Lung microvascular endothelial cell (primary cell): ENCODE measurements at regions not wholly inside any gene's neighbourhood (a gene's known extent, or its start where the extent isn't known, plus 50 kb on each side); places are given as distances from the start of the nearest gene placed in this dataset.

ENCODE experiments used
- DNase-seq, 2 donors: peaks; one replicate each; pipeline versions ENCODE4 v3.0.0 to v3.0.0-alpha.2; 2010; ENCODE audit warnings: low read depth in 2 of 2

DNA sequence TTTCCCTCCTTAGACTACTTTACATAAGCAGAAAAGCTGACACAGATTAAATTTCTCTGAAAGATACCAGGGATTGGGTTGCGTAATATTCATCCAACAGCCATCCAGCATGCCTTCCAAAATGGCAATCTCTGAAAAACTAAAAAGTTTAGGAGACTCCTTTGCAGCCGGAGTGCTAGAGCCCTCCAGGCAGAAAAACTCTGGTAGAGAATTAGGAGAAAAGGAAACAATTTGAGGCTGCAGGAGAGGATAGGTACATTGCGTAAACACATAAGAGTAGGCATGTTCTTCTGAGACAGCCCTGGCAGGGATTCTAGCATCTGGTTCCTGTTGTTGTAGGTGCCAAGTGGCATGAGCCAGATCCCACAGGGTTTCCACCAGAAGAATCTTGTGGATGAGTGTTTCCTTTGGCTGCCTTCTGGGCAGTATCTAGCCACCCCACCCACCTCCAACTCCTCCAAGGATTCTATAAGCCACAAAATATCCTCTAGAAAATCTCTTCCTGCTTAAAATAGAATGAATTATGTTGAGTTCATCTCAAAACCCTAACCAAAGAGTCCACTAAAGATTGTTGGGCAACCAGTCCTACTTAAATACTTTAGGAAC is 402.4 kb downstream of the HGF start:
- DNase-seq: peak in 1 of 2 donors; percentile 46

- no peak for DNase-seq
Observed at GRCh38 chr7:81366546-81366945, 403.3 kb downstream of the HGF start.

DNA sequence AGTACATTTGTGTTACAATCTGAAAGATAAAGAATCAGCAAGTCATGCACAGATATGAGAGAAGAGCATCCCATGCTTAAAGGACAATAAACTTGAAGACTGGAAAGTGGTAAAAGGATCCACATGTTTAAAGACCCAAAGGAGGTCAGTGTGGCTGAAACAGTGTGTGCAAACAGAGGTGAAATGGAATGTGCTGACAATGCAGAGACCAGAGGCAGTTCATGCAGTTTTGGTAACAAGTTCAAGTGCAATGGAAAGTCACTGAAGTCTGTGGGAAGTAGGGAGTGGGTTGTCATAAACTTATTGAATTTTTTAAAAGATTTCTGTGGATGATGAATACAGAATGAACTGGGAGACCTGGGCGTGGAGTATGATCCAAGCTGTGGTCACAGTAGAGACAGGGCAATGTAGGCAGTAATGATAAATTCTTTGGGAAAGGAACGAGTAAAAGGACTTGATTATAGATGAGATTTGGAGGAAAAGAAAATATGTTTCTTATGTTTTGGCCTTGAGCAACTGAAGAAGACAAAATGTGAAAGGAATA is 408.0 kb downstream of the HGF start:
- no peak for DNase-seq

GRCh38 chr7:81355911-81356310 is 413.9 kb downstream of the HGF start:
- no peak for DNase-seq

DNA sequence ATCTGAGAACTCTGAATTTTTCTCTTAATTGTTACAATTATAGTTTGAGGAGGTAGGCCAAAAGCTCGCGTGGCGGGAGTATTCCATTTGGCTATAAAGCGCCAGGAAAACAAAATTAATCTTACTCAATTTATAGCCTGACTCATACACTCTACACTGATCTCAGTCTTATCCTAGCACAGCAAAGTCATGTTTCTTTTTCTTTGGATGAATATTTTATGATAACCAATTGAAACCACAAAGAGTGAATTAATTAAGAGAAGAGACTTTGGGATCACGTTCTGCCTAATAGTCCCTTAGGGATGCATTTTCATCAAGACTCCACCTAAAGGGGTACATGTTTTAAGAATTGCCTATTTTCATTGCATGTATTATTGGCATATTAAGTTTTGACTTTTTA is 420.8 kb downstream of the HGF start:
- DNase-seq: no peak

- no peak for DNase-seq
Observed at GRCh38 chr7:81339946-81340345, 421.1 kb upstream of the SEMA3C start.

DNA sequence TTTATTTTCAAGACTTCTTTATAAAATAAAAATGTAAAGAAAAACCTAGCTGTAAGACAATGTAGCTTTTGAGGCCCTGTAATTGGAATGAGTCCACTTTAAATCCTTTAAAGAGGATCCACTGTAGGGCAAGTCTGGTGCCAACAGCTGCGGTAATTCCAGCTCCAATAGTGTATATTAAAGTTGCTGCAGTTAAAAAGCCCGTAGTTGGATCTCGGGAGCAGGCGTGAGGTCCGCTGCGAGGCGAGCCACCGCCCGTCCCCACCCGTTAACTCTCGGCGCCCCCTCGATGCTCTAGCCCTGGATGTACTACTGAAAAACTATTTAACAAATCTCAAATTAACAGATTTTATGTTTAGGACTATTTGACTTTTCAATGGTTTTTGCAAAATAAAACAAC is 414.7 kb upstream of the SEMA3C start:
- DNase-seq: no peak

GRCh38 chr7:81333004-81333403 is 414.2 kb upstream of the SEMA3C start:
- DNase-seq: peak in 1 of 2 donors; percentile 67

DNA sequence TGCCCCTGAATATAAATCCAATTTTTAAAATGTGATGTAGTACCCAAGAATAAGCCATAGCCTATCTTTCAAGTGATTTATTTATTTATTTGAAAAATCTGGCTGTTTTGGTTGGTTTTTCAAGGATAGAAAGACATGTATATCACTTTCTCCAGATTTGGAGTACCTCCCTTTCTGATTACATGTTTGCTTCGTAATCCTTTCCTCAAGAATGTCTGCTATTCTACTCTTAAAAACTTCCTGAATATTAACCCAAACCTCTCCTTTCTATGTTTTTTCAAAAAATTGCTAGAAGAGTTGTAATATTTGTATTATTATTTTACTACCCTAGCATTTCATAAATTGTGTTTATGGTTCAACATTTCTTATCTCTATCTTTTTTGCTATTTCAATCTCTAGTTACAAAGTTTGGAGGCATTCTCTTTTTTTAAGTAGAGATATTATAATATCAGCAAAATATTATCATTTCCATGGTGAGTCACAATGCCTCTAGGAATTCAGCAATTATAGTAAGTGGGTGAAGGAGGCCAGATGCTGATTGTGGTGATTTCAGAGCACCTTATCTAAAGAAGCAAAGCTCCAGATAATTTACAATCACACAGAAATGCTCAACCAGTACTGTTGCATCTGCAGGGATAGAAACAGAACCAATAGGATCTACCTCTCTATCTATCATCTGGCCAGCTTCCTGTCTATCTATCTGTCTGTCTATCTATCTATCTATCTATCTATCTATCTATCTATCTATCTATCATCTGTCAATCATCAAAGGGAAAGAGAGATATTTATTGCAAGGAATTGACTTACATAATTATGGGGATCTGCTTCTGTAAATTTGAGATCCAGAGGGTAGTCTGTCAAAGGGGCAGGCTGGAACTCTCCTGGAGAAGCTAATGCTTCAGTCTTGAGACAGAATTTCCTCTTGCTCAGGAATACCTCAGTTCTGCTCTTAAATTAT is 412.5 kb upstream of the SEMA3C start:
- DNase-seq: peak in 1 of 2 donors; percentile 36

DNA sequence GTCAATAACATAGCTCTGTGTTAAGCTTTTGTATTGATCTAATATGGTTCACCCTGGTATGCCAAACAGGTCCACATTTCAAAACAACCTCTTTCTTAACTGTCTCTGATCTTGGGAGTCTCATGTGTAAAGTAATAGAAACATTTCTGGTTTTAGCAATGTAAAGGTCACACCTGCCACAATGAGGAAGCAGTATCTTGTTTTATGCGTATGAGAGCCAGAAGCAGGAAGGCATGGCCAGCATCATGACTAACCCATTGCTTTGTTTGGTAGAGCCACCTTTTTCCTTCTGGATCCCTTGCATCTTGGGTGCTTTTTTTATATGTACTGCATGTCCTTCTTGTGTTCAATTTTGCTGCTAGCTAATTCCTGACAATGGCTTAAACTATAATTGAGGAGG is 411.3 kb upstream of the SEMA3C start:
- DNase-seq: peak in 1 of 2 donors; percentile 32

DNA sequence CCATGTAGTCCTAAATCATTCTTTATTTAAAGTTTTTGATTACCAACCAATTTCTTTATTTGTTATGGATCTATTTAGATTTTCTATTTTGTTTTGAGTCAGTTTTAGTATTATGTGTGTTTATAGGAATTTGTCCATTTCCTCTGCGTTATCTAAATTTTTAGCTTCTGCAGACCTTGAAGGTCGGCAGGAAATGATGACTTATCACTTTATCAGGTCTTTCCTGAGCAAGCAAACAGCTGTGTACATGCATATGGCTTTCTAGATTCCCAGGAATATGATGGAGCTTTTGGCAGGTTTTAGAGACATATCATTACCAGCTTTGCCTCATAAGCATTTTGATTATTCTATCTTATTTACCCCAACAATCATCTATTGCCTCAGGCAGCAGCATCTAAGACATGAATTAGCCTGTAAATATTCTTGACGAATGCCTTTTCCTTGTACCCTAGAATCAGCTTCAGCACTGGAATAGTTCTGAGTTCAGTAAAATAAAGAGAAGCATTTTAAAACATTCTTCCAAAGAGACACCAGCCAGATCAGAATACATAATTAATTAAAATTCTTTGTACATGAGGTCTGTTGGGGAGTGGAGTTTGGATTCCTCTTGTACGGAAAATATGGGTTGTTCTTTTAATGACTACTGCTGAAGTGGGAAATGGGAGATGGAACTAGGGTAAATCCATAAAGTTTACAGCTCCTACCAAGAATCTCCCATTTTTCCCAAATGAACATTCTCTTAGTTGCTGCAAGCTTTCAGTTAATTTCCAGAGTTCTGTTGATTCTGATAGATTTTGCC is 408.8 kb upstream of the SEMA3C start:
- DNase-seq: peak; percentile 77 to 80

- no peak for DNase-seq
Observed at GRCh38 chr7:81321949-81322348, 403.1 kb upstream of the SEMA3C start.

DNA sequence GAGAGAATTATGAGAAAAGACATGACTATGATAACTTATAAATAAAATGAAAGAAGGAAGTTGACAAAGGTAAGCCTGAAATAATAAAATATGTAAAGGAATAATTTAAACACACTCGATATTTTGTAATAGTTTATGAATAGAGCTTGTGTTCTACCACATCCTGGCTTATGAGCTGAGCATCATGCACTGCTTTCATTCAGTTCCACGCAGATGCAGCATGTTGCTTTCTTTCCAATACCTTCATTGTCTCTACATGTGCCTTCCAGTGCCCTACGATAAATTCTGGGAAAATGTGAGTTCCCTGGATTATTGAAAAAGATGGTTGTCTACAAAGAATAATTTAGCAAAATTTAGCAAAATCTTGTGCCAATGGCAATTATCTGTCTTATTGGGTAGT is 398.9 kb upstream of the SEMA3C start:
- no peak for DNase-seq

DNA sequence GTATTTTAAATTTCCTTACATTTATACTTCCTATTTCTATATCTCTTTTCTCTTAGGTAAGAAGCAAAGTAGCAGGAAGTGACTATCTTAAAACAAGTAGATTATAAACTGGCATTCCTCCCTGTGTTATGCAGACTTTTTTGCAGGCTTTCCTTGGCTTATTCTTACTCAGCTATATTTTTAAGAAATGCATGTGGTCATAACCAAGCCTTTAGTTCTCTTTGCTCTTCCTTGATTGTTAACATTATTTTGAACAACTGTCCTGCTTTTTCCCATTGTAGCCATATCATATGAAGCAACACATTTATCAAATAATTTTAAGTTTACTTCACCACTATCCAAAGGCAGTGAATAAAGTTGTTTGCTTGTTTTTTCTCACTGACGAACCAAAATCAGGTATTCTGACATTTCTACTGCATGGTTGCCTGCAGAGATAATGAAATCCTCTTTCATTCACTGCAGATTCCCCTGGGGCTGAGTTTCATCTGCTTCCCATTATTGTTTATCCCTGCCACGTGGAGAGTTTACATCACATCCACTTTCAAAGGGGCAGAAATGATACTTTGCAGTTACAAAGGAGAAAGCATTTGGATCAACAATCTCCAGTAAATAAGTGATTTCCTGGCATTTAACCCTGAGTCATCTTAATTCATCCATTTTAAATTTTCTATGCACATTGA is 389.9 kb upstream of the SEMA3C start:
- DNase-seq: no peak

DNA sequence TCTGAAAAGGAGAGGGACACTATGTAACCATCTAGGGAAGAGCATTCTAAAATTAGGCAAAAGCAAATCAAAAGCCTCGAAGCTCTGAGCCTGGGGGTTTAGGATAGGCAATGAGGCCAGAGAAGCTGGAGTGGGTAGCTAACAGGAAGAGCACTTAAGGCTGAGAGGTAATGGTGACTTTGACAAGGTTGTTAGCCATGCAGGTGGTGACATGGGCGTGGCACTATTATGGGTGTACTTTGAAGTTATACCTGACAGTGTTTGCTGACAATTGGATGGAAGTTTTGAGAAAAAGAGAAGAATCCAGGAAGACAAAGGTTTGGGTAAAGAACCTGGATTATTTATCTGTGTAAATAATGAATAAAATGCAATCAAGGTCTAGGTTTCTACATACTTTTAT is 383.0 kb upstream of the SEMA3C start:
- no peak for DNase-seq

DNA sequence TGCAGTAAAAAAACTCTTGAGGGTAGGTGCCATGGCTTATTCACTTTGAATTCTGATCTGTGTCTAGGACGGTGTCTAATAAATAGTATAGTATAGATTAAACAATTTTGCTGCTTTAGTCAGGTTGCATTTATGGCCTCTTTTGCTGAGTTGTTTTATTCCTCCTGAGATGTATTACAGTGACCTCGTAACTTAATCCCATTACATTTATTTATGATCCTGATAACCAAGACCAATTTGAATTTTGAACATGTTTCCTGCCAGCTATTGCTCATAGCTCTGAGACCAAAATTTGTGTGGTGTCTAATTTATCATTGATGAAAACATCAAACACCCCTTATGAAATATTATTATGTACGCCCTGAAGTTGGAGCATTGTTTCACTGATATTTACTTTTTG is 381.9 kb upstream of the SEMA3C start:
- no peak for DNase-seq

DNA sequence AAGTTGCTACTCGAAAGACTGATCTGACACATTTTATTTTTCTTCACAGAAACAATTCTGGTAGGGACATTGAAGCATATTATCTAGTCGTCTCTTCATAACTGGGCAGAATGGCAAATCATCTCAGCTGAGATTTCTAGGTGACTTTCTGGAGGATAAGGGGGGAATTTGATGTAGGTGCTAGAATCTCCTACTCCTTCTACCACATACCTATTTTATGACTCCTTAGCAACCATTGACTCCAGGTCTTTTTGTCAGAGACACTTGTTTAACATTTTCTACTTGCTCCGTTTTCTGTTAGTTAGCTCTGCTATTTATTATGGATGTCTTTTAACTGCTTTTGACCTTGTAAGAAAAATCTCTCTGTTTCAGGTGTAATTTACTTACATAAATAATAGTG is 380.9 kb upstream of the SEMA3C start:
- peak in 1 of 2 donors; percentile 10 for DNase-seq

- peak; percentile 35 to 94 for DNase-seq
Observed at GRCh38 chr7:81298951-81299666, 380.3 kb upstream of the SEMA3C start.

DNA sequence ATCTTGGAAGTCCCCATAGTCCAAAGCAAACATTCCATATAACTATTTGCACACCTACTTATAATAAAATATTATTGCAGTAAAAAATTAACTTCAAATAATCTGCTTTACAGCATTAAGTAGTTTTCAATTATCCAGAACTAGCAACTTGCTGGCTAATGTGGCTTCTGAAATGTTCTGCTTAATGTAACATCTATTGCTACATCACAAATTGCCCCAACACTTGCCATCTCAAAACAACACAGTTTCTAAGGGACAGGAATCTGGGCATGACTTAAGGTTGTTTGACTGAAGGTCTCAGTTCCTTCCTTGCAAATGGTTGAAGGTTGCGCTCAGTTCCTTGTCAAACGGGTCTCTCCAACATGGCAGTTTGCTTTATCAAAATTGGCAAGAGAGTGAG is 378.5 kb upstream of the SEMA3C start:
- DNase-seq: no peak

DNA sequence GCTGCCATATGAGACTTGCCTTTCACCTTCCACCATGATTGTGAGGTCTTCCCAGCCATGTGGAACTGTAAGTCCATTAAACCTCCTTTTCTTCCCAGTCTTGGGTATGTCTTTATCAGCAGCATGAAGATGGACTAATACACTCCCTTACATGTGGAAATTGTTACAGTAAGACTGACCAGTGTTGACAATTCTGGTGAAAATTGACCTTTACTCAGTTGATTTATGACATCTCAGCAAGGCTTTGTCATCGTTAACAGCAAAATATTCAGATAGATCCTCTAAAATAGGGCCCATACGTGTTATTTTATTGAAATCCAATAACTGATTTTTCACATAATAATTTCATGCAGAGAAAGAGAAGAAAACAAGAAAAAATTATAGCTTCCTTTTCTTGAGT is 377.9 kb upstream of the SEMA3C start:
- DNase-seq: no peak
